Neural crest cell (in vitro differentiated cells): ENCODE measurements at regions not wholly inside any gene's neighbourhood (a gene's known extent, or its start where the extent isn't known, plus 50 kb on each side); places are given as distances from the start of the nearest gene placed in this dataset.

Source experiments
- DNase-seq: peaks from one replicate; pipeline ENCODE4 v3.0.0; 2021; ENCODE audit warnings: low read depth, mixed read lengths, low spot score
- H3K27ac Mint-ChIP-seq: one replicate; pipeline ENCODE4 v1.8.0; 2021; ENCODE audit warnings: mild to moderate bottlenecking, mixed read lengths; ENCODE audit not compliant: unreplicated experiment
- H3K27me3 Mint-ChIP-seq: 2 replicates; pipeline ENCODE4 v1.8.0; 2021; ENCODE audit warnings: low read depth, mild to moderate bottlenecking, mixed read lengths
- H3K36me3 Mint-ChIP-seq: 2 replicates; pipeline ENCODE4 v1.8.0; 2021; ENCODE audit warnings: low read depth, mild to moderate bottlenecking, mixed read lengths
- H3K4me1 Mint-ChIP-seq: 2 replicates; pipeline ENCODE4 v1.8.0; 2021; ENCODE audit warnings: mixed read lengths
- H3K4me3 Mint-ChIP-seq: one replicate; pipeline ENCODE4 v1.8.0; 2021; ENCODE audit warnings: mild to moderate bottlenecking, mixed read lengths
- H3K9me3 Mint-ChIP-seq: 2 replicates; pipeline ENCODE4 v1.8.0; 2021; ENCODE audit warnings: mixed read lengths
- CTCF ChIP-seq: fragments of 200-600 bp; sonication (generic); conservative IDR thresholded peaks from 2 replicates; pipeline ENCODE4 v1.5.0; 2021; ENCODE audit warnings: antibody characterized with exemption, mild to moderate bottlenecking

- Mint-ChIP-seq H3K27ac (no peak overlapping the region), H3K4me1 (no peaks in the 10 kb centered on the region), H3K36me3 (no peaks in the 10 kb centered on the region), H3K9me3 (no peaks in the 10 kb centered on the region), H3K27me3 (peaks cover 6% of the 10 kb centered on the region), H3K4me3 (no peak overlapping the region)
- DNase-seq, result no peak
- TF ChIP-seq CTCF, result no peak
Observed at GRCh38 chr10:44589181-44589943, 204.5 kb upstream of the CXCL12 start.

- H3K4me3 Mint-ChIP-seq, result no peak overlapping the region
- no peaks in the 10 kb centered on the region for H3K9me3 Mint-ChIP-seq
- peaks cover 6% of the 10 kb centered on the region for H3K27me3 Mint-ChIP-seq
- DNase-seq, result no peak
- no peaks in the 10 kb centered on the region for H3K4me1 Mint-ChIP-seq
- no peak for TF ChIP-seq CTCF
- H3K27ac Mint-ChIP-seq, result no peak overlapping the region
- H3K36me3 Mint-ChIP-seq, result no peaks in the 10 kb centered on the region
Observed at GRCh38 chr10:44589944-44590449, 205.1 kb upstream of the CXCL12 start.

DNA sequence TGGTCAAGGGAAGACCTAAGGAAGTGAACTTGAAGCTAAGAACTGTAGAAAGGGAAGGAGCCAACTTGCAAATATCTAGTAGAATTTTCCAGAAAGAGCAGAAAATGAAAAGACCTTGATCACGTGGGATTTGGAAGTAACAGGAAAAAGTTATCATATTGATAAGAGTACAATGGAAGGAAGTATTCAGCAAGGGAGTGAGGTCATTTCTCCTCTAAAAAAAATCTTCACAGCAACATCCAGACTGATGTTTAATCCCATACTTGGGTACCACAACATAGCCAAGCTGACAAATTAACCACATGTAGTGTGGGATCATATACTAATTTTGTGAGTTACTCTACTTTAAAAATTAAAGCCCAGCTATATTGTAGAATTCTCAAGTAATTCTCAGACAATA, 207.0 kb upstream of the CXCL12 start:
- DNase-seq, result no peak
- Mint-ChIP-seq H3K27me3 (peaks cover 6% of the 10 kb centered on the region), H3K4me3 (no peak overlapping the region), H3K9me3 (peaks cover 2% of the 10 kb centered on the region), H3K27ac (no peak overlapping the region), H3K4me1 (no peaks in the 10 kb centered on the region), H3K36me3 (peaks cover under 1% of the 10 kb centered on the region)
- TF ChIP-seq CTCF, result no peak

- no peak for TF ChIP-seq CTCF
- peaks cover 6% of the 10 kb centered on the region for H3K27me3 Mint-ChIP-seq
- H3K9me3 Mint-ChIP-seq, result peaks cover 4% of the 10 kb centered on the region
- no peak for DNase-seq
- no peak overlapping the region for H3K27ac Mint-ChIP-seq
- no peak overlapping the region for H3K4me3 Mint-ChIP-seq
- H3K4me1 Mint-ChIP-seq, result no peaks in the 10 kb centered on the region
- peaks cover 2% of the 10 kb centered on the region for H3K36me3 Mint-ChIP-seq
Observed at GRCh38 chr10:44593952-44594351, 209.1 kb upstream of the CXCL12 start.

DNA sequence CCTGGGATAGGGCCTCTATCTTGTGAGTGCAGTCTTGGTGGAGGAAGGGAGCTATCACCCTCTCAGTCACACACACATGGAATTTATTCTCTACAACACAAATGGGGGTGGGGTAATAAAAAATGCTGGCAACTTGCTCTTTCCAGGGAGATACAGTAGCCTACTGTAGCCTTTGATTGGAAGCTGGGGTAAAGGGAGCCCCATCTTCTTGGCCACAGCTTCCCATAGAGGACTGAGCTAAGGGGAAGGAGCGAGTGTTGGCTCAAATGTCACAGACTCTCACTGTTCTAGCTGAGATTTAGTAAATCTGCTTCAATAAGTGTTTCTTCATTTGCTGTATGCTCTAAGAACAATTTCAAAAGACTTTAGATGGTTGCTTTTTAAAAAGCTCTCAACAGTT, 222.2 kb upstream of the CXCL12 start:
- DNase-seq, result no peak
- no peaks in the 10 kb centered on the region for H3K36me3 Mint-ChIP-seq
- TF ChIP-seq CTCF, result no peak
- H3K9me3 Mint-ChIP-seq, result peaks cover 5% of the 10 kb centered on the region
- no peaks in the 10 kb centered on the region for H3K4me1 Mint-ChIP-seq
- H3K27ac Mint-ChIP-seq, result no peak overlapping the region
- no peak overlapping the region for H3K4me3 Mint-ChIP-seq
- no peaks in the 10 kb centered on the region for H3K27me3 Mint-ChIP-seq
